ENCODE measurements at regions not wholly inside any gene's neighbourhood (a gene's known extent, or its start where the extent isn't known, plus 50 kb on each side); places are given as distances from the start of the nearest gene placed in this dataset.

- DNase-seq: no peak
Observed at GRCh38 chr4:1541449-1542225, 135.4 kb upstream of the NKX1-1 start.

- DNase-seq: no peak
Observed at GRCh38 chr4:1540601-1541375, 134.5 kb upstream of the NKX1-1 start.

- no peak for DNase-seq
Observed at GRCh38 chr4:1539859-1540600, 133.8 kb upstream of the NKX1-1 start.

GRCh38 chr4:1538941-1539772, 132.9 kb upstream of the NKX1-1 start:
- no peak for DNase-seq

- DNase-seq: no peak
Observed at GRCh38 chr4:1538096-1538410, 131.8 kb upstream of the NKX1-1 start.

GRCh38 chr4:1537410-1538095, 131.3 kb upstream of the NKX1-1 start:
- no peak for DNase-seq

- DNase-seq: no peak
Observed at GRCh38 chr4:1536579-1537409, 130.6 kb upstream of the NKX1-1 start.

- DNase-seq: no peak
Observed at GRCh38 chr4:1535926-1536578, 129.8 kb upstream of the NKX1-1 start.

GRCh38 chr4:1534876-1535526, 128.8 kb upstream of the NKX1-1 start:
- DNase-seq: no peak

- no peak for DNase-seq
Observed at GRCh38 chr4:1534095-1534872, 128.0 kb upstream of the NKX1-1 start.

- no peak for DNase-seq
Observed at GRCh38 chr4:1533501-1534064, 127.3 kb upstream of the NKX1-1 start.

- no peak for DNase-seq
Observed at GRCh38 chr4:1532549-1533395, 126.5 kb upstream of the NKX1-1 start.

- no peak for DNase-seq
Observed at GRCh38 chr4:1531683-1532548, 125.7 kb upstream of the NKX1-1 start.

- no peak for DNase-seq
Observed at GRCh38 chr4:1530356-1530755, 124.1 kb upstream of the NKX1-1 start.

GRCh38 chr4:1524761-1525160, 118.5 kb upstream of the NKX1-1 start:
- no peak for DNase-seq

- DNase-seq: no peak
Observed at GRCh38 chr4:1523907-1524636, 117.8 kb upstream of the NKX1-1 start.
